ENCODE measurements at regions not wholly inside any gene's neighbourhood (a gene's known extent, or its start where the extent isn't known, plus 50 kb on each side); places are given as distances from the start of the nearest gene placed in this dataset.

DNA sequence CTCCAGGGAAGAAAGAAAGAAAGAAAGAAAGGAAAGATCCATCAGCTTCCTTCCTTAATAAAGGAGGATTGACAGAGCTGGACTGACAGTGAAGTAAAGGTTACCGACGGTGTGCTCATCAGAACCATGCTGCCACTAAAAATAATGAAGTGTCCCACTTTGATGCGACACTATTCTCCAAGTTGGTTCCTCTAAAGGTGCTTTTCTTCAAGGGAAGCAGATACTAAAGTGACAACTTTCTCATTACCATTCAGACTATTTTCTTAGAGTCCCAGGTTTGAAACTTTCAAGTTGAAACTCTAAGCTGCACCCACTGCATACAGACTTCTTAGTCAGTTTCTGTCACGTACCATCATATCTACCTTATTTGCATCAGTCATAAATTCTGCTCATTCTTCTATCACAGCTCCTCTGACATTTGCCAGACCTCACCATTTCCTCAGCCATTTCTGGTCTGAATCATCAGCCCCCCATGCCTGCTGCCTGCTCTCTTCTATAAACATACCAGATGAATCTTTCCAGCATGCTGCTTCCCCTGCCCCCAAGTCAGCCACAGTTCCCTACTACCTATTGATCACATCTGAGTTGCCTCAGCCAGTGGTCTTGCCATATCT is 177.6 kb downstream of the DEPDC1B start (continued):
- TF ChIP-seq ZBED1 (IDR thresholded peaks at IDR 0.05; ENCODE audit: borderline replicate concordance) (peak; percentile 56; the same call in 1 of the 2 replicates), KDM1A (IDR thresholded peaks at IDR 0.05; ENCODE audit: borderline replicate concordance) (no peak), CEBPB (IDR thresholded peaks at IDR 0.05; ENCODE audit: borderline replicate concordance in 1 of 2, low read depth in 2 of 2, low read length in 2 of 2) (no peak), SUPT20H (IDR thresholded peaks at IDR 0.05; ENCODE audit: borderline replicate concordance, control insufficient read depth, low read depth, low read length) (no peak), DPF2 (IDR thresholded peaks at IDR 0.05) (0 out of 2 replicates have a peak, but pooled peaks have one; percentile 20), FOXM1 (IDR thresholded peaks at IDR 0.05; ENCODE audit: low read depth, low read length) (no peak), TARDBP (IDR thresholded peaks at IDR 0.05; ENCODE audit: borderline replicate concordance) (no peak), IKZF2 (IDR thresholded peaks at IDR 0.05) (peak; percentile 37 to 45; a peak in 2 of 4 replicates), TCF3 (IDR thresholded peaks at IDR 0.05; ENCODE audit: borderline replicate concordance, insufficient read depth, low read depth, low read length) (0 out of 2 replicates have a peak, but pooled peaks have one; percentile 21), SMC3 (IDR thresholded peaks at IDR 0.05; ENCODE audit: borderline replicate concordance, low read length) (no peak), EP300 (IDR thresholded peaks at IDR 0.05; ENCODE audit: borderline replicate concordance in 1 of 2, control insufficient read depth in 1 of 2, low read depth in 2 of 2, low read length in 2 of 2) (peak; percentile 56 to 73; a peak in 3 of 4 replicates), SREBF2 (IDR thresholded peaks at IDR 0.05; ENCODE audit: low read length) (no peak), MTA3 (IDR thresholded peaks at IDR 0.05; ENCODE audit: borderline replicate concordance, low read length) (peak; percentile 63; the same call in 1 of the 2 replicates), EED (IDR thresholded peaks at IDR 0.05; ENCODE audit: low read depth) (peak; percentile 79; the same call in 1 of the 2 replicates), GATAD2B (conservative IDR thresholded peaks at IDR 0.05; ENCODE audit: low read depth) (no peak), EGR1 (IDR thresholded peaks at IDR 0.05; ENCODE audit: borderline replicate concordance in 1 of 2, low read depth in 2 of 2, low read length in 2 of 2) (no peak)
- TF ChIP-seq, protein P1, sequence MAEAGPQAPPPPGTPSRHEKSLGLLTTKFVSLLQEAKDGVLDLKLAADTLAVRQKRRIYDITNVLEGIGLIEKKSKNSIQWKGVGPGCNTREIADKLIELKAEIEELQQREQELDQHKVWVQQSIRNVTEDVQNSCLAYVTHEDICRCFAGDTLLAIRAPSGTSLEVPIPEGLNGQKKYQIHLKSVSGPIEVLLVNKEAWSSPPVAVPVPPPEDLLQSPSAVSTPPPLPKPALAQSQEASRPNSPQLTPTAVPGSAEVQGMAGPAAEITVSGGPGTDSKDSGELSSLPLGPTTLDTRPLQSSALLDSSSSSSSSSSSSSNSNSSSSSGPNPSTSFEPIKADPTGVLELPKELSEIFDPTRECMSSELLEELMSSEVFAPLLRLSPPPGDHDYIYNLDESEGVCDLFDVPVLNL (IDR thresholded peaks at IDR 0.05; ENCODE audit: low read depth, low read length), result no peak
- TF ChIP-seq, protein P2, sequence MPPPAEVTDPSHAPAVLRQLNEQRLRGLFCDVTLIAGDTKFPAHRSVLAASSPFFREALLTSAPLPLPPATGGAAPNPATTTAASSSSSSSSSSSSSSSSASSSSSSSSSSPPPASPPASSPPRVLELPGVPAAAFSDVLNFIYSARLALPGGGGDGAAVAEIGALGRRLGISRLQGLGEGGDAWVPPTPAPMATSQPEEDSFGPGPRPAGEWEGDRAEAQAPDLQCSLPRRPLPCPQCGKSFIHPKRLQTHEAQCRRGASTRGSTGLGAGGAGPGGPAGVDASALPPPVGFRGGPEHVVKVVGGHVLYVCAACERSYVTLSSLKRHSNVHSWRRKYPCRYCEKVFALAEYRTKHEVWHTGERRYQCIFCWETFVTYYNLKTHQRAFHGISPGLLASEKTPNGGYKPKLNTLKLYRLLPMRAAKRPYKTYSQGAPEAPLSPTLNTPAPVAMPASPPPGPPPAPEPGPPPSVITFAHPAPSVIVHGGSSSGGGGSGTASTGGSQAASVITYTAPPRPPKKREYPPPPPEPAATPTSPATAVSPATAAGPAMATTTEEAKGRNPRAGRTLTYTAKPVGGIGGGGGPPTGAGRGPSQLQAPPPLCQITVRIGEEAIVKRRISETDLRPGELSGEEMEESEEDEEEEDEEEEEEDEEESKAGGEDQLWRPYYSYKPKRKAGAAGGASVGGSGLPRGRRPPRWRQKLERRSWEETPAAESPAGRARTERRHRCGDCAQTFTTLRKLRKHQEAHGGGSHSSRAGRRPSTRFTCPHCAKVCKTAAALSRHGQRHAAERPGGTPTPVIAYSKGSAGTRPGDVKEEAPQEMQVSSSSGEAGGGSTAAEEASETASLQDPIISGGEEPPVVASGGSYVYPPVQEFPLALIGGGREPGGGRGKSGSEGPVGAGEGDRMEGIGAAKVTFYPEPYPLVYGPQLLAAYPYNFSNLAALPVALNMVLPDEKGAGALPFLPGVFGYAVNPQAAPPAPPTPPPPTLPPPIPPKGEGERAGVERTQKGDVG (CRISPR knock-in tag; IDR thresholded peaks at IDR 0.05), result no peak
- TF ChIP-seq, protein P3, sequence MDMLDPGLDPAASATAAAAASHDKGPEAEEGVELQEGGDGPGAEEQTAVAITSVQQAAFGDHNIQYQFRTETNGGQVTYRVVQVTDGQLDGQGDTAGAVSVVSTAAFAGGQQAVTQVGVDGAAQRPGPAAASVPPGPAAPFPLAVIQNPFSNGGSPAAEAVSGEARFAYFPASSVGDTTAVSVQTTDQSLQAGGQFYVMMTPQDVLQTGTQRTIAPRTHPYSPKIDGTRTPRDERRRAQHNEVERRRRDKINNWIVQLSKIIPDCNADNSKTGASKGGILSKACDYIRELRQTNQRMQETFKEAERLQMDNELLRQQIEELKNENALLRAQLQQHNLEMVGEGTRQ (IDR thresholded peaks at IDR 0.05; ENCODE audit: borderline replicate concordance, low read depth, low read length), result no peak
- TF ChIP-seq, protein P4, sequence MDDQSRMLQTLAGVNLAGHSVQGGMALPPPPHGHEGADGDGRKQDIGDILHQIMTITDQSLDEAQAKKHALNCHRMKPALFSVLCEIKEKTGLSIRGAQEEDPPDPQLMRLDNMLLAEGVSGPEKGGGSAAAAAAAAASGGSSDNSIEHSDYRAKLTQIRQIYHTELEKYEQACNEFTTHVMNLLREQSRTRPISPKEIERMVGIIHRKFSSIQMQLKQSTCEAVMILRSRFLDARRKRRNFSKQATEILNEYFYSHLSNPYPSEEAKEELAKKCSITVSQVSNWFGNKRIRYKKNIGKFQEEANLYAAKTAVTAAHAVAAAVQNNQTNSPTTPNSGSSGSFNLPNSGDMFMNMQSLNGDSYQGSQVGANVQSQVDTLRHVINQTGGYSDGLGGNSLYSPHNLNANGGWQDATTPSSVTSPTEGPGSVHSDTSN (IDR thresholded peaks at IDR 0.05; ENCODE audit: insufficient replicate concordance, low read depth, low read length), result peak; percentile 78
- TF ChIP-seq, protein P5, sequence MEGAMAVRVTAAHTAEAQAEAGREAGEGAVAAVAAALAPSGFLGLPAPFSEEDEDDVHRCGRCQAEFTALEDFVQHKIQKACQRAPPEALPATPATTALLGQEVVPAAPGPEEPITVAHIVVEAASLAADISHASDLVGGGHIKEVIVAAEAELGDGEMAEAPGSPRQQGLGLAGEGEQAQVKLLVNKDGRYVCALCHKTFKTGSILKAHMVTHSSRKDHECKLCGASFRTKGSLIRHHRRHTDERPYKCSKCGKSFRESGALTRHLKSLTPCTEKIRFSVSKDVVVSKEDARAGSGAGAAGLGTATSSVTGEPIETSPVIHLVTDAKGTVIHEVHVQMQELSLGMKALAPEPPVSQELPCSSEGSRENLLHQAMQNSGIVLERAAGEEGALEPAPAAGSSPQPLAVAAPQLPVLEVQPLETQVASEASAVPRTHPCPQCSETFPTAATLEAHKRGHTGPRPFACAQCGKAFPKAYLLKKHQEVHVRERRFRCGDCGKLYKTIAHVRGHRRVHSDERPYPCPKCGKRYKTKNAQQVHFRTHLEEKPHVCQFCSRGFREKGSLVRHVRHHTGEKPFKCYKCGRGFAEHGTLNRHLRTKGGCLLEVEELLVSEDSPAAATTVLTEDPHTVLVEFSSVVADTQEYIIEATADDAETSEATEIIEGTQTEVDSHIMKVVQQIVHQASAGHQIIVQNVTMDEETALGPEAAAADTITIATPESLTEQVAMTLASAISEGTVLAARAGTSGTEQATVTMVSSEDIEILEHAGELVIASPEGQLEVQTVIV (IDR thresholded peaks at IDR 0.05; ENCODE audit: borderline replicate concordance, partially characterized antibody), result no peak
